Stimulated activated CD8-positive, alpha-beta memory T cell treated with anti-CD3 and anti-CD28 coated beads, Interleukin-7, amount 100 ng/mL, for 1 hour (primary cell): ENCODE measurements at regions not wholly inside any gene's neighbourhood (a gene's known extent, or its start where the extent isn't known, plus 50 kb on each side); places are given as distances from the start of the nearest gene placed in this dataset.
"Not testable (repeated sequence)": the region's sequence is repeated elsewhere in the genome, so short reads cannot be mapped to it uniquely, and the experiment has no call there.

Source experiments
- DNase-seq, 2 donors: peaks; one replicate each; pipeline ENCODE4 v3.0.0-alpha.2; 2020; ENCODE audit warnings: low read depth in 2 of 2

DNA sequence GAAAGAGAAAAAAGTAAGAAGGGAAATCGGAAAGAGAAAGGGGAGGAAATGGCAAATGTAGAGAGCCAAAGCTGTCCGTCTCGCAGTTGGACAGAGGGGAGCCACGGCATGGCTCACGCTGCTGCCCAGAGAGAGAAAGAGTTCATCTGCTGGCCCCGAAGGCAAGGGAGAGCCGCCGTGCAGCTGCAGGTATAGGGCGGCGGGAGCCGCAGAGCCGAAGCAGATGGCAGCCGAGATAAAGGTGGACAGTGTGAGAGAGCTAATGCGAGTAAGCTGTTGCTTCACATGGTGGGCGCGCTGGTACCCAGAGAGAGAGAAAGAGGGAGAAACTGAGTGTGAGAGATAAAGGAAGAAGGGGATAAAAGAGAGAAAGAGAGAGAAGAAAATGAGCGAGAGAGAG is 188.4 kb upstream of the PPP1R26 start:
- no peak for DNase-seq

DNA sequence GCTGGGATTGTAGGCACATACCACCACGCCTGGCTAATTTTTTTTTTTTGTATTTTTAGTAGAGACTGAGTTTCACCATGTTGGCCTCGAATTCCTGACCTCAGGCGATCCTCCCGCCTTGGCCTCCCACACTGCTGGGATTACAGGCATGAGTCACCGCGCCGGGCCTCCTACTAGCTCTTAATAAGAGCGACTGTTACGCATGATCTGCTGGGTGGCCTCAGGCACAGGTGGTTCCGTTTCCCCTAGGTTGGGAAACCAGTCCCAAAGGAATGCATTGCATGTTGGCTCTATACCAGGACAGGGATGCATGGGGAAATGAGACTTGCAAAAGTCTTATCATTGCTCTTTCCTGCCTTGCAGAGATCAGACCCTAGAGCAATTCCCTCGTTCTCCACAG is 184.7 kb upstream of the PPP1R26 start:
- DNase-seq = no peak

DNA sequence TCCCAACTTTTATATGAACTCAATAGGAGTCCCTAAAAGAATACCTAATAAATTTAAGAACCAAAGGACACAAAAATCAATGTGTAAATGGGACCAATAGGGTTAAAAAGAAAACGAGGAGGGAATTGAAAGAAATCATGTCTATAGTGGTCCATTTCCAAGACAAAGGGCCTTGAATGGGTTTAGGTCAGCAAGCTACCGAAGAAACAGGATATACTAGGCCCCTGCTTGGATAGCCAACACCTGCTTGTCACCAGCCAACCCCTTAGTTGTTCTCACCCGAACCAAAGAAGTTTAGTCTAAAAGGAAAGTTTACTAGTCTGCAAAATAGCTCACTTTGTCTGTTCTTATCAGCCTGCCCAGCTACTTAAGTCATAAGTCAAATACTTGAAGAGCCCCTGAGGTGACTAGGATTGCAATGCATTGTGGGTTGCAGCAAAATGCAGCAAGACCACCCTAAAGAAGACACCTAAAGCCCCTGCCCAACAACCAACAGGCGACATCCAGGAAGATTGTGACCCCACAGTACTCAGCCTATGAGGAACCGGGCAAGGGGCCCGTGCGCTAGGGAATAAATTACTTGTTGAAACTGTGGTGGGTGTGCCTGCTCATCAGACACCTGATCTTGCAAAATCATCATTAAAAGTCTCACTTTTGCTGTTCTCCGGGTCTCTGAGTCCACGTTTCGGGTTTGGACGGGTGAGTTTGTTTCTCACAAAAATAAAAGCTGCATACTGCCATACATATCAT is 183.9 kb upstream of the PPP1R26 start:
- DNase-seq = no peak

DNA sequence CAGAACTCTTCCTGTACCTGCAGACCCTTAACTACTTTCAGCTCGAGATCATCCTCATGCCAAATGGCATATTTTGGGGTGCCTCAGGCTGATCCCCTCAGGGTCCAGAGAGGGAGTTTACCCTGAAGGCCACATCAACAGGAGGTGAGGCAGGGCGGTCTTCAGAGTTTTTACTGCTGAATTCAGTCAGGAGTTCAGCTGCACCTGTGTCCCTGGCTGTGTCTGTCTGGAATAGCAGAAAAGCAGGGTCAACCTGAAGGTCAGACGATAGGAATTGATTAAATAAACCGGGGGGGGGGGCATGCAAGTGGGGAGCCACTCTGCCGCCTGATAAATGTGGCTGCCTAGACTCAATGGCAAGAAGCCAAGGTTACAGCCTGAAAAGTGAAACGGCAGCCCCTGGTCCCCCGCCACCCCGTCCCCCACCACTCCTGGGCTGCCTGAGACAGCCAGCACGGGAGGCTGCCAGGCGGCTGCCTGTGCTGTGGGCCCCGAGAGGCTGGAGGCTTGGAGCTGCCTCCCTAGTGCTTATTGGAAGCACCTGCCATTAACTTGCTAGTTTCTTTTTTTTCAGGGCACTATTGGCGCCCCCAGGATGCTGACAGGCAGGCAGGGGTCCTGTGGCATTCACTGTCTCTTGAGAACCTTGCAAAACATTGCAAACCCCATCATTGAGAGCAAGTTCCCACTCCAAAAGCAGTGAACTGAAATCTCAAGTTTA is 182.7 kb upstream of the PPP1R26 start:
- no peak for DNase-seq

DNA sequence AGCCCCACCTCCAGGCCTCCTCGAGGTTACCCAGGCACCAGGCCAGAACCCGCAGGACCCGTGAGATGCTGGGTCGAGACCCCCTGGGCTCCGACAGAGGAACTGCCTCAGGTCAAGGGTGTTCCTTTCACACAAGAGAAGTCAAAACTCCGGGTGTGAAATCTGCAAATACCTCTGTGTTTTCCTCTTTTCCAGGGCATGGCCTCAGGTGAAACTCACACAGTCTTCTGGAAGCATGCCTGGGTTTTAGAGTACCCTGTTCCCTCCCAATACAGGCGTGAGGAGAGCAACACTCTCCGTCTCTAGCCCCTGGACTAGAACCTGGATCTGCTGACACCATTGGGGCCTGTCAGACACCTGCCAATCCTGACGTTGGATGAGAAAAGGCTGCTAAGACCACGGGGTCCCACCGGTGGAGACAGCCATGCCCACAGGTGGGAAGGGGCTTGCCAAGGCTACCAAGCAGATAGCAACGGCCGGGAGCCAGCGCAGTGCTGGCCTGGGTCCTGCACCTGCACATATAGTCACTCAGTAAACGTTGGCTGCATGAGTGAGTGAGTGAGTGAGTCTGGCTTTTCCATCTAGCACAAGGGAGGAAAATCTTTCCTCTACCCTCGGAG is 182.0 kb upstream of the PPP1R26 start:
- DNase-seq = no peak

DNA sequence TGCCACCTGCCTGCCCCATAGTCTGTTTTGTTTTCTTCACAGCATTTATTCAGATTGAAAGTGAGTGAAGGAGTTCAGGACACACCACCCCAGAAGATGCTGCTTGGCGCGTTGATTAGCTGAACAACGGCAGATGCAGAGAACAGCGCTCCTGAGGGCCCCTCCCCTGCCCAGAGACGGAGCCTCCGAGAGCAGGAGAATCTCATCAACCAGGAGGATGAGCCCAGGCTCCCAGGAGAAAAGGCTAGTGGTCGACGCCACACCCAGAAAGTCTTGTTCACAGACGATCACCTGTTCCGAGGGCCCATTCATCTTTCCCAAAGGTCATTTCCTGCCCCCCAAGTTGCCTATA is 180.4 kb upstream of the PPP1R26 start:
- DNase-seq = no peak

DNA sequence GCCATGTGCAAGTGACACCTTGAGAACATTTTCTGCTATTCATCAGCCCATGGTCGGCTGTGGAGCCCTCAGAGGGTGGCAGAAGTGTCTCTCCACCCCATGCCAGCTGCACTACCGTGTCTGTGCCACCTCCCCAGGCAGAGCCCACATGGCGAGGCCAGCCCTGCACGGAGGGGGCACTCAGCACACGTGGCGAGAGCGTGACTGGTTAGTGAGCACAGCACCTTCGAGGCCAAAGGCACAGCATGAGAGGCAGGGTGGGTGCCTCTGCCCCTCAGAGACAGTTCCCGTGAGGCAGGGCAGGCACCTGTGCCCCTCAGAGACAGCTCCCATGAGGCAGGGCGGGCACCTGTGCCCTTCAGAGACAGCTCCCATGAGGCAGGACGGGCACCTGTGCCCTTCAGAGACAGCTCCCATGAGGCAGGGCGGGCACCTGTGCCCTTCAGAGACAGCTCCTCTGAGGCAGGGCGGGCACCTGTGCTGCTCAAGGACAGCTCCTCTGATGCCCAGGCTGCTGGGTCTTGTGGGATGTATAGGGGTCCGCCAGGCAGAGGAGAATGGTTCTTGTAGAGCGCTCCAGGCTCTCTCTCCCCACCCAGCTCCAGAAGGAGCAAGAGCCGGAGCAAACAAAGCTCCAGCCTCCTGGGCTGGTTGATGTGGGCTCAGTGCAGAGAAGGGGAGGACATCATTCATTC is 179.8 kb upstream of the PPP1R26 start:
- no peak for DNase-seq

DNA sequence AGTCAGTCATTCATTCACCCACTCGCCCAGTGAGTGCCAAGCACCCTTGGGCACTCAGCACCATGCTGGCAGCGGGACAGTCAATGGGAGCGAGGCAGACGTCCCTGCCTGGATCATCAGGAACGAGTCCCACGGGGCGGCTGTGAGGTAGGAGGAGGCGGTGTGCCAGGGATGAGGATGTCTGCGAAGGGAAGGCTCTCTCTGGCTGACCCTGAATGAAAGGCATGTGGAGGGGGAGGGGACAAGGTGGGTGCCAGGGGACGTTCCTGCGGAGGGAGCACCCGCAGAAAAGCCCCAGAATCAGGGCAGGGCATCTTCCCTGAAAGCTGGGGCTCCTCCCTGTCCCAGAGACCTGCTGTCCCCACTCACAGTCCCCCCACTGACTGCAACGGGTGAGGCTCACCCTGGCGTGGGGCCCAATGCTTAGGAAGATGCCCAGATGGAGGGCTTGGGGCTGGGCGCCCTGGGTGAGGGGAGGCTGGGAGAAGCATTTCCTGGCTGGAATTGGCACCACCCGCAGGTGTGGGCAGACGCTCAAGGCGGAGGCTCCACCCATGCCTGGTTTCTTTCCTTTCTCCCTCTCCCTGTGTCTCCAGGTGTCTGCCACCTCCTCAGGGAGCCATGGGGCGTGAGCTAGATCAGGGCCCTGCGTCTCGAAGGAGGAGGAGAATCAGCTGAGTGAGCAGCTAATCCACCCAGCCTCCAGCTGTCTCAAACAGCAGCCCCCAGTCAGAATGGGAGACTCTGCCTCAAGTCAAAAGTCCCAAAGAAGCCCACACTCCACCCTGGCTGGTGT is 179.0 kb upstream of the PPP1R26 start:
- no peak for DNase-seq

DNA sequence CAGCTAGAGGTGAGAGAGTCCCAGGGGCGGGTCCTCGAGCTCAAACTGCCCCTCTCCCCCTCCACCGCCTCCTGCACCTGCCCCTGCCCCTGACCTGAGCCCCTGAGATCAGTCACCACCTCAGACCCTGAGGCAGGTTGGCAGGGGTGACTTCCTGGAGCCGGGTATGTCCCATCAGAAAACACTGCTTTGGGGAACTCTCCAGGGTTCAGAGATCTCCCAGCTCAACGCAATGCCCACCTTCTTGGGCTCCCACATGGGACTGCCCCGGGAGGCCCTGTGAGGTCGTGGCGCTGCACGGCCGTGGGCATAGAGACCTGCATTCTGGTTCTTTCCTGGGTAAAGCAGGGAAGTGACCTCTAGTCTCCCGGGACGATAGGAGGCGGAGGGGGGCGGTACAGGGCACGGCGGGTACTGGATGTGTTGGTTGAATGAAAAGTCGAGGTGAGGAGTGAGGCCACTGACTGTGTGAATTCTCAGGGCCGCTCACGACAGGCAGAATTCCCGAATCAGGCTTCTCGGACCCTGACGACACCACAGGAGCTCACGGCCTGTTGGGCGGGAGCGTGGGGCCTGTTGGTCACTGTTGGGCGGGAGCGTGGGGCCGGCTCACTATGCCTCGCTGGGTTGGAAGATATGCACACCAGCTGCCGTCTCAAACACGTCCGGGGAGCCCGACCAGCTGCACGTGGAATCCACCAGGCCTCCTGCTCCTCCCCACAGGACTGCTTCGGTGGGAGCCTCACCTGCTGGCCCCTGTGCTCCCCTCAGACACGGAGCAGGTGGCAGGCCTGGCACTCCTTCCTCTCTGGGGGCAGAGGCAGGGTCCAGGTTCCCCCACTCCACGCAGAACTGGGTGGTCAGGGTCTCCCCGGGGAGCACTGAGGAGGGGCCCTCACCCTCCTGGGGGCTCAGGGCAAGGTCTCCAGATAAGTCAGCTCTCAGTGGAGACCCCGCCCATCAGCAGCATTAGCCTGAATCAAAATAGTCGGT is 178.0 kb upstream of the PPP1R26 start:
- no peak for DNase-seq

DNA sequence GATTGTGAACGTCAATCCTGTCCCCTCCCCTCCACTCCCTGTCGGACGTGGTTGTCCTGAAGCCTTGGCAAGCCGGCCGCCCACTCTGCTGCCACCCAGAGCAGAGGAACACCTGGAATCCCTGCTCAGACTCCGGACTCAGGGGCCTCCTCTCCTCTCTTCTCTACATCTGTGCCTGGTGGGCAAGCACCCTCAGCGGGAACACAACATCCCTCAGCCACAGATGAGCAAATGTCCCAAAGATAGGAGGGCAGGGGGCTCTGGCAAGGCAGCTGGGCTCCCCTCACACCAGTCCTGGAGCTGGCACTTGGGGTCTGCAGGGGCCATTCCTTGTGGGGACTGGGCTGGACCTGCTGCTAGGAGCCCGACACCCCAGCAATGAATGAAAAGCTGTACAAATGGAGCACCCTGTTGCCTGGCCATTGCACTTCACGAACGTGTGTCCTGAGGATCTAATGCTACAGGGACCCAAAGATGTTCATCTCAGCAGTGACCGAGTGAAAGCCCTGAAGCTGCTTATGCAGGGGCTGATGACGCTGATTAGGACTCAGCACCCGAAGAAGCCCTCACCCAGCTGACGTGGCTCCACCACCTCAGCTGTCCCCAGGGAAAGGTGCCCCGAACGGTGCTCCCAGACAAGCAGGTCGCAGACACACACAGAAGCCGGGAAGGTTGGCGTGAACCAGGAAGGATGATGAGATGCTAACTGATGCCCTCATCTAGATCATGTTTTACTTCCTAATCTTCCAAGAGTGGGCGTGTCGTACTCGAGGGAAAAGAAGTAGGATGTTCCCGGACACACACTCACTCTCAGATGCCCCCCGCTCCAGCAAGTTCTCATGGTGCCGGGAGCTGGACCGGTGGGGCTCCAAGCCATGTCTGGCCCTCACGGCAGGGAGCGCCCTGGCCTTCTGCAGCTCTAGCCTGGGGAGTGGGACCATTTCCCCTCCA is 177.0 kb upstream of the PPP1R26 start:
- DNase-seq = no peak

DNA sequence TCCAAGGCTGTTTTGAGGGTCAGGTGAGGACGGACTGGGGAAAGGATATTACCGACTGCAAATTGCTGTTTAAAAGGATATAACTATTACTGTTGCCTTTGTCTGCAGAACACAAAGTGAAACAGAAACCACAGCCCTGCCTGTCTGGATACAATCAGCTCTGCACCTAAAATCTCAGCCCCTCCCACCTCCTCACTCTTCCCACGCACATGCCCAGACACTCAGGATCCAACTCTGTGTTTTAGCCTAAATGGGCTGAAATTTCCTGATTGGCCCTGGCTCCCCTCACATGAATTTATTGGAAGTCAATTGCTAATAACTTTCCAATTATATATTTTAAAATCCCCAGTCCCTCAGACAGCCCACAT is 176.3 kb upstream of the PPP1R26 start:
- DNase-seq = no peak

DNA sequence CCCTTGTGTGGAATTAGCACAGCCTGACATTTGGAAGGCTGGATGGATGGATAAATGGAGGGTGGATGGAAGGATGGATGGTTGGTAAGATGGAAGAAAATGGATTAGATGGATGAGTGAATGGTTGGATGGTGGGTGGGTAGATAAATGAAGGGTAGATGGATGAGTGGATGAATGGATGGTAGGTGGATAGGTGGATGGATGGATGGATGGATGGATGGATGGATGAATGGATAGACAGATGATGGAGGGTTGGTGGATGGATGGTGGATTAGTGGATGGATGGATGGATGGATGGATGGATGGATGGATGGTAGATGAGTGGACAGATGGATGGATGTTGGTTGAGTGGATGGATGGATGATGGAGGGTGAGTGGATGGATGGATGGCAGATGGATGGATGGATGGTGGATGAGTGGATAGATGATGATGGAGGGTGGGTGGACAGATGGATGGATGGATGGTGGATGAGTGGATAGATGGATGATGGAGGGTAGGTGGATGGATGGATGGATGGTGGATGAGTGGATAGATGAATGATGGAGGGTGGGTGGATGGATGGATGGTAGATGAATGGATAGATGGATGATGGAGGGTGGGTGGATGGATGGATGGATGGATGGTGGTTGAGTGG is 175.6 kb upstream of the PPP1R26 start:
- DNase-seq = no peak

DNA sequence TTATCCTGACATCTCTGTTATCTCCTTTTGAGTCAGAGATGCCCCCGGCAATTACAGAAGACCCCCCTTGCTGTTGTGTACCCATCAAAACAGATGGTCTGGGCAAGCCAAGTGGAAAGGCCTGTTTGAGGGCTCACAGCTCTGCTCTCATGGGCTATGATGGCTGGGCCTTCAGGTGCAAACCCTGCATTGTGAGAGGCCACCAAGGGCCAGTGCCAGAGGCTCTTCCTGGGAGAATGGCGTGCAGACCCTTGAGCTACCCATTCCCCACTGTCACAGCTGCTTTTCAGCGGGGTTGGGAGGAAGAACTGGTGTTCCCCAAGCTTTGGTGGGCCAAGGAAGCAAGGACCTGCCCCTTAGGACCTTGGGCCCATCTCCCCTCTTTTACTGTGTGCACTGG is 174.7 kb upstream of the PPP1R26 start:
- no peak for DNase-seq

DNA sequence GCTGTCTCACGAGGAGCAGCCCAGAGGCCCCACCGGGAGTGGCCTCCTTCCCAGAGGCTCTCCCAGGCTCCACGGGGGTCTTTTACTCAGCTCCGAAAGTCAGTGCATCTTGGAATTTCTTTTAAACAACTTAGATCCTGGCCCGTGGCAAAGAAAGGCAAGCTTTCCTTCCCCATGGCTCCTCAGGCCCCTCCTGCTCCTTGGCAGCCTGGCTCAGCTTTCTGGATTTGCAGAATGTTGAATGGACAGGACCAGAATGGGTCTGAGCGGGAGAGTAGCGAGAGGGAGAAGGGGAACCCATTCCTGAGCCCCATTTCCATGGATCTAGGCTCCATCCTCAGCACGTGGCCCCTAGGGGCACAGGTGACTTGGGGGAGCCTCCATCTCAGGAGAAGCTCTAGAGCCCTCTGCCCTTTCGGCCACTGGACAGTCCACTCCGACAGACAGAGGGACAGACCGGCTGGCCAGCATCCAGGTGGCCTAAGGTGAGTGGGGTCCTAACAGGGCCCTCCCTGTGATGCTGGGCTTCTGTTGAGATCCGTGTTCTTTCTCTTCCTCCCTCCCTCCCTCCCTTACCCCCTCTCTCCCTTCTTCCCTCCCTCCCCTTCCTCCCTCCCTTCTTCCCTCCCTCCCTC is 173.9 kb upstream of the PPP1R26 start:
- DNase-seq = no peak

DNA sequence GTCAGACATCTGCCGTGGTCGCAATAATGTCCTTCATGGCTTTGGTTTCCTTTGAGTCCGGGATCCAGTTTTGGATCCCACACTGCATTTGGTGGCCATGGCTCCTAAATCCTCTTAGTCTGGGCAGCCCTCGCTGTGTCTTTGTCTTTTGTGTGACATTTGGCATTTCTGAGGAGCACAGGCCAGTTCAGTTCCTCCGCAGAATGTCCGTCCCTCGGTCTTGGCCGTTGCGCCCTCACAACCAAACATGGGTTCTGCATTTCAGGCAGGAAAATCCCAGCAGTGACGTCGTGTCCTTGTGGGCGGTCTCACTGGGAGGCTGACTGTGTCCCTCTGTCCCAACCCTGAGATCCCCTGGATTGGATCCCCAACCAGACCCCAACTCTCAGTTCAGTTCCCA is 172.9 kb upstream of the PPP1R26 start:
- no peak for DNase-seq

DNA sequence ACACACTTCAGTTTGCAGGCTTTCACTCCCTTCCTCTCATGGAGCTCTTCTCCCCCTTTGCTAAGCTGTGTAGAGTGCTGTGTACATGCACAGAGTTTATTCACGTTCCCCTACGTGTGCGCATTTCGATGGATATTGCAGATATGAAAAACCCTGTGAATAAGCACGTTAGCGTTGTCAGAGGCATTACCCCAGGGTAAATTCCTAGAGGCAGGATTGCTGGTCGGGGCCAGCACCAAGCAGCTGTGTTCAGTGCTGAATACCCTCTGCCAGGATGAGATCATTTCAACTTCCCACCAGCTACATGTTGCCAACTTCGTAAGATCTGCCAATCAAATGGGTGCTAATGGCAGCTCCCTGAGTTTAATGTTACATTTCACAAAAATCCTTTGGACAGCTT is 172.3 kb upstream of the PPP1R26 start:
- DNase-seq = no peak

DNA sequence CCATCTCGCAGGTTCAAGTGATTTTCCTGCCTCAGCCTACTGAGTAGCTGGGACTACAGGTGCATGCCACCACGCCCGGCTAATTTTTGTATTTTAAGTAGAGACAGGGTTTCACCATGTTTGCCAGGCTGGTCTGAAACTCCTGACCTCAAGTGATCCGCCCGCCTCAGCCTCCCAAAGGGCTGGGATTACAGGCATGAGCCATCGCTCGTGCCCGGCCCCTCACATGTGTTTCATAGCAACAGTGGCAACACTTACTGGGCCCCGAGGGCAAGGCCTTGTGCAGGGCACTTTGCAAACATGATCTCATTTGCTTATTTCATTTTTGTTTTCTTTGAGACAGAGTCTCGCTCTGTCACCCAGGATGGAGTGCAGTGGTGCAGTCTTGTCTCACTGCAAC is 171.7 kb upstream of the PPP1R26 start:
- not testable (repeated sequence) for DNase-seq
